ENCODE measurements at regions not wholly inside any gene's neighbourhood (a gene's known extent, or its start where the extent isn't known, plus 50 kb on each side); places are given as distances from the start of the nearest gene placed in this dataset.

- DNase-seq: no peak
These were observed 769.8 kb upstream of the NDST4 start for GRCh38 chr4:115883231-115883630.

GRCh38 chr4:115873048-115873447 lies 759.6 kb upstream of the NDST4 start:
- DNase-seq: no peak

- DNase-seq: no peak
These were observed 758.2 kb upstream of the NDST4 start for GRCh38 chr4:115871596-115871995.

GRCh38 chr4:115866364-115866896 lies 753.0 kb upstream of the NDST4 start:
- DNase-seq: no peak

- no peak for DNase-seq
These were observed 752.3 kb upstream of the NDST4 start for GRCh38 chr4:115865736-115866135.

- DNase-seq: no peak
These were observed 739.3 kb upstream of the NDST4 start for GRCh38 chr4:115852767-115853091.

GRCh38 chr4:115851918-115852766 lies 738.7 kb upstream of the NDST4 start:
- no peak for DNase-seq

- DNase-seq: no peak
These were observed 737.5 kb upstream of the NDST4 start for GRCh38 chr4:115850799-115851509.

- no peak for DNase-seq
These were observed 730.8 kb upstream of the NDST4 start for GRCh38 chr4:115844180-115844579.

GRCh38 chr4:115841871-115842270 lies 728.5 kb upstream of the NDST4 start:
- DNase-seq: no peak

- no peak for DNase-seq
These were observed 721.0 kb upstream of the NDST4 start for GRCh38 chr4:115834441-115834840.

- no peak for DNase-seq
These were observed 711.2 kb upstream of the NDST4 start for GRCh38 chr4:115824630-115825029.

- no peak for DNase-seq
These were observed 690.4 kb upstream of the NDST4 start for GRCh38 chr4:115803825-115804224.

GRCh38 chr4:115790812-115791211 lies 677.4 kb upstream of the NDST4 start:
- no peak for DNase-seq

GRCh38 chr4:115781528-115782146 lies 668.2 kb upstream of the NDST4 start:
- no peak for DNase-seq

GRCh38 chr4:115780835-115781234 lies 667.4 kb upstream of the NDST4 start:
- no peak for DNase-seq

GRCh38 chr4:115780268-115780667 lies 666.8 kb upstream of the NDST4 start:
- DNase-seq: no peak

- no peak for DNase-seq
These were observed 656.7 kb upstream of the NDST4 start for GRCh38 chr4:115770046-115770543.

- DNase-seq: no peak
These were observed 656.0 kb upstream of the NDST4 start for GRCh38 chr4:115769396-115769795.

GRCh38 chr4:115763051-115763450 lies 649.6 kb upstream of the NDST4 start:
- no peak for DNase-seq

GRCh38 chr4:115759231-115759630 lies 645.8 kb upstream of the NDST4 start:
- DNase-seq: no peak

- no peak for DNase-seq
These were observed 636.0 kb upstream of the NDST4 start for GRCh38 chr4:115749404-115749803.

GRCh38 chr4:115740806-115741205 lies 627.4 kb upstream of the NDST4 start:
- no peak for DNase-seq
